GM13977 (cell line): ENCODE measurements at regions not wholly inside any gene's neighbourhood (a gene's known extent, or its start where the extent isn't known, plus 50 kb on each side); places are given as distances from the start of the nearest gene placed in this dataset.

Experiments used
- DNase-seq: peaks from one replicate; pipeline ENCODE4 v3.0.0; 2012; ENCODE audit warnings: low spot score
- CTCF ChIP-seq: IDR thresholded peaks from 2 replicates; pipeline ENCODE4 v1.5.1; 2012; ENCODE audit warnings: mild to moderate bottlenecking, control low read depth; ENCODE audit not compliant: insufficient read depth; ENCODE audit errors: extremely low read depth, missing control alignments
- in situ Hi-C: fragments of 300-500 bp; cut with MboI; formaldehyde crosslinking; loops from one replicate; pipeline ENCODE4 v1.12.0; 2022; ENCODE audit warnings: low sequenced_read_pairs, low pct_unique_long_range_greater_than_20kb, mixed read lengths, inconsistent platforms; ENCODE audit not compliant: unreplicated experiment

DNA sequence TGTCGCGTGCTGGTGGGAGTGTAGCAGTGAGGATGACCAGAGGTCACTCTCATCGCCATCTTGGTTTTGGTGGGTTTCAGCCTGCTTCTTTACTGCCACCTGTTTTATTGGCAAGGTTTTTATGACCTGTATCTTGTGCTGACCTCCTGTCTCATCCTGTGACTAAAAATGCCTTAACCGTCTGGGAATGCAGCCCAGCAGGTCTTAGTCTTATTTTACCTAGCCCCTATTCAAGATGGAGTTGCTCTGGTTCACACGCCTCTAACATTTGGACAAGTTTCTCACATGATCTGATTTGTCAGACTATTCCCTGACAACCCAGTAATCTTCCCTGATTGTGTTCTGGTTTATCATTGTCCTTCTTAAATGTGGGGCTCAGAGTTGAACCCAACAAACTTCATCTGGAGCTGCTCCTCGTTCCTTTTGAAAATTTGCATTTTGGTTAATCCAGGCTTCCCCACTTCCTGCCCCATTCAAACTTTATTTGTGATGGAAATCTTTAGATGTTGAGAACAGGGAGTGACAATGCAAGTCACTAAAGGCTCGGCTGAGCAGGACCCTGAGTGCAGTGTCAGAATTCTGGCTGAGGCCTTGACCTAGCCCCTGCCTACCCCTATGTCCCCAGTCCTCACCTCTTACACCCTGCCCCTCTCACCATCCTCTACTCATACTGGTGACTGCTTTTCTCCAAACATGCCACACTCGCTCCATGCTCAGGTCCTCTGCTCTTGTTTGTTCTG is 226.8 kb downstream of the STIM2 start:
- in situ Hi-C loops, result no loop called here
- TF ChIP-seq CTCF, result no peak
- DNase-seq, result no peak

GRCh38 chr4:27088491-27088890 is 227.8 kb downstream of the STIM2 start:
- in situ Hi-C loops, result no loop called here
- no peak for DNase-seq
- no peak for TF ChIP-seq CTCF

- in situ Hi-C loops, result no loop called here
- TF ChIP-seq CTCF, result no peak
- DNase-seq, result no peak
Measured at GRCh38 chr4:27089186-27089585, 228.5 kb downstream of the STIM2 start.

DNA sequence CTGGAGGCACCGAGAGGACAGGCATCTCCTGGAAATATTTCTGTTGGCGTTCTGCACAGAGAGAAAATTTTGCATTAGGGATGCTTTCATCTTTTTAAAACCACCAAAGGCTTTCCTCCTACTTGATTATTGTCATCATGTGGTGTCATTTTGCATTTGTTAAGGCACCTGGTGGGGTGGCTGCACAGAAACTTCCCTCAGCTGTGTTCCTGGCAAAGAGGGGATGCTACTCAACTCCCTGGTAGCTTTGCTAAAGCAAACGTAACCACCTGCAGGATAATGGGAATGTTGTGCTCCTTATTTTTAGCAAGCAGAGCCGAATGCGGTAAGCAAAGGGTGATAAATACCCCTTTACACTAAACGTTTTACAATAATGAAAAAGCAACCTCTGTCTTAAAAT is 229.8 kb downstream of the STIM2 start:
- no peak for DNase-seq
- in situ Hi-C loops, result no loop called here
- TF ChIP-seq CTCF, result no peak

DNA sequence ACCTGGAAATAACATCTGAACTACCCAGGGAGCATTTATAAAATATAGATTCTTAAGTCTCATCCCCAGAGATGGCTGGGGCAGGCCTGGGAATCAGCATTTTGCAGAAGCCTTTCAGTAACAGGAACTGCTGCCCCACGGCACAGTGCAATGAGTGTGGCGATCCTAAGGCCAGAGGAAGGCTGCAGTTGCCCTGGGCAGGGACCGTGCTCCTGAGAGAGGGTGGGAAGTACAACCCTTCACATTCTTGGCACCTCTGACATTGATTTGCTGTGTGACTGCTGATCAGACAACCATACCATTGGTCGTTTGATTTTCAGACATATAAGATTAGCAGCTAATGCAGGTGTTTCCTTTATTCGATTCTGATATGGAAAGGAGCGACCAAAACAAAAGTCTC is 233.6 kb downstream of the STIM2 start:
- in situ Hi-C loops, result no loop called here
- TF ChIP-seq CTCF, result no peak
- no peak for DNase-seq

- in situ Hi-C loops, result no loop called here
- DNase-seq, result no peak
- no peak for TF ChIP-seq CTCF
Measured at GRCh38 chr4:27094783-27095182, 234.1 kb downstream of the STIM2 start.
